PC-9 (cell line): ENCODE measurements at regions not wholly inside any gene's neighbourhood (a gene's known extent, or its start where the extent isn't known, plus 50 kb on each side); places are given as distances from the start of the nearest gene placed in this dataset.

Experiments
- CTCF ChIP-seq: fragments of 200-600 bp; sonication (generic); conservative IDR thresholded peaks from 2 replicates; pipeline ENCODE4 v1.6.1; 2017; ENCODE audit warnings: mixed run types, antibody characterized with exemption, mild to moderate bottlenecking, moderate library complexity
- EZH2 ChIP-seq: fragments of 200-600 bp; sonication (generic); IDR thresholded peaks from 2 replicates; pipeline ENCODE4 v1.8.0; 2017; ENCODE audit warnings: antibody characterized with exemption, low read depth

- TF ChIP-seq CTCF (no peak), EZH2 (no peak)
These were observed 257.9 kb downstream of the OTOL1 start for GRCh38 chr3:161754420-161755053.
